ENCODE measurements at regions not wholly inside any gene's neighbourhood (a gene's known extent, or its start where the extent isn't known, plus 50 kb on each side); places are given as distances from the start of the nearest gene placed in this dataset.
"Not testable (repeated sequence)": the region's sequence is repeated elsewhere in the genome, so short reads cannot be mapped to it uniquely, and the experiment has no call there.

DNA sequence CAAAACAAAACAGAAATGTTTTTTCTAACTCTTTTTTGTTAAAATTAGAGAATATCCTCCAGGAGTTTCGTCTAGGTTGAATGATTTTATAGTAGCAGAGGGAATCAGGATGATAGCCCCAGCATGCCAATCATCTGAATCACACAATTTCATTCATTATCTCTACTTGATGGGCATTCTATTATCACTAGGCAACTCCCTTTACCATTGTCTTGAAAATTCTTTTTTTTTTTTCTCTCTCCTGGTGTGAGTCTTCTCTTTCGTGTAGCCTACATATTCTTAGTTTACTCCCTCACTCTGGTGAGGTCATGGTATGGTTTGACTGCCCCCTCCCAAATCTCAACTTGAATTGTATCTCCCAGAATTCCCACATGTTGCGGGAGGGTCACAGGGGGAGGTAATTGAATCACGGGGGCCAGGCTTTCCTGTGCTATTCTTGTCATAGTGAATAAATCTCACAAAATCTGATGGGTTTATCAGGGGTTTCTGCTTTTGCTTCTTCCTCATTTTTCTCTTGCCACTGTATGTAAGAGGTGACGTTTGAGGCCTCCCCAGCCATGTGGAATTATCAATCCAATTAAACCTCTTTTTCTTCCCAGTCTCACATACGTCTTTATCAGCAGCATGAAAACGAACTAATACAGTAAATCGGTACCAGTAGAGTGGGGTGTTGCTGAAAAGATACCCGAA is 105.0 kb downstream of the OTUD1 start:
- no peak for DNase-seq (ENCODE audit: low read depth in 1 of 2, low spot score in 1 of 2)

DNA sequence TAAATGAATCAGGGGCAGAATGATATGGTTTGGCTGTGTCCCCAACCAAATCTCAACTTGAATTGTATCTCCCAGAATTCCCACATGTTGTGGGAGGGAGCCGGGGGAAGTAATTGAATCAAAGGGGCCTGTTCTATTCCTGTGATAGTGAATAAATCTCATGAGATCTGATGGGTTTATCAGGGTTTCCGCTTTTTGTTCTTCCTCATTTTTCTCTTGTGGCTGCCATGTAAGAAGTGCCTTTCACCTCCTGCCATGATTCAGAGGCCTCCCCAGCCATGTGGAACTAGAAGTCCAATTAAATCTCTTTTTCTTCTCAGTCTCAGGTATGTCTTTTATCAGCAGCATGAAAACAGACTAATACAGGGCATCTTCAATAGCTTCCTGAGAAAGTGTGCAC is 107.0 kb downstream of the OTUD1 start:
- not testable (repeated sequence) for DNase-seq (ENCODE audit: low read depth in 1 of 2, low spot score in 1 of 2)

DNA sequence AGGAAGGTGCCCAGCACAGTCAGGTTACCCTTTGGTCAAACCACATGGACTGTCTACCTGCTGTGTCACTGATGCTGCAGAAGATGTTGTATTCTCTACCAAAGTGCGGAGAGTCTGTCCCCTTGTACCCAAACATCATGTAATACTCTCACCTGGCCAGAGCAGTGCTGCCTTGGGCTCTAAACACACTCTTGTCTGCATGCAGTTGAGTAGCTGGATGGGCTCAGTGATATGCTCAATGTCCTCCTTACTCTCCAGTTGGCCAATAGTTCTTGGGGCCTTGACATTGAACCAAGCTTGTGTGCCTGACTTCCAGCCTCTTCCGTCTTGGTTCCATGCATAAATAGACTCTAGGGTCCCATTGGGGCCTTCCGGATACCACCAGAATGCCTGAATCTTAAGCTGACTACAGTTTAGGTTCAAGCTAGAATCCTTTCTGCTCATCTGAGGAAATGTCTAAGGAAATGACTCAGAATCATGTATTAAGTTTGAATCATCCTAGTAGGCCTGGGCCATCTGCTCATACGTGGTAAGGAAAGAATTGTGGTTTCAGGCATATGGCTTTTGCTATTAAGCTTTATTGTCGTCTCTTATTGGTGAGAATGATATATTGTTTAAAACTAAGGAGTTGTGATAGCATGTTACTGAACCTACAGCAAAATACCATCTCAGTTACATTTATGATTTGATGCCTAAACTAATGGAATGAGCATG is 118.0 kb downstream of the OTUD1 start:
- DNase-seq (ENCODE audit: low read depth in 1 of 2, low spot score in 1 of 2) = no peak

DNA sequence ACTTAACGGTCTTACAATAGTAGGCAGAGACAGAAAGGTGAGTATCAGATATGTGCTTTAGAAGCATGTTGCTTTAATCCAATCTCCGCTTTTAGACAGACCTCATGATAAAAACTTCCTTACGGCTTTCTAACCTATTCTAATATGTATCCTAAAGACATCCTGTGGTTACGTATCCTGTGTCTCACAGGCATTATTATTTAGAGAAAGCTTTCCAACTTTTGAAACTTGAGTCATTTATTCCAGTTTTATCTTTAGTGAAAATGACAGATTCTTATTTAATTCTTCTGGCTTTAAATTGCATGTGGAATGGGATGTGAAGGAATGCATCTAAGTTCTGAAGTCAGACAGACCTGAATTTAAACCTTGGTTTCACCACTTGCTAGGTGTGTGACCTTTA is 118.9 kb downstream of the OTUD1 start:
- no peak for DNase-seq (ENCODE audit: low read depth in 1 of 2, low spot score in 1 of 2)

DNA sequence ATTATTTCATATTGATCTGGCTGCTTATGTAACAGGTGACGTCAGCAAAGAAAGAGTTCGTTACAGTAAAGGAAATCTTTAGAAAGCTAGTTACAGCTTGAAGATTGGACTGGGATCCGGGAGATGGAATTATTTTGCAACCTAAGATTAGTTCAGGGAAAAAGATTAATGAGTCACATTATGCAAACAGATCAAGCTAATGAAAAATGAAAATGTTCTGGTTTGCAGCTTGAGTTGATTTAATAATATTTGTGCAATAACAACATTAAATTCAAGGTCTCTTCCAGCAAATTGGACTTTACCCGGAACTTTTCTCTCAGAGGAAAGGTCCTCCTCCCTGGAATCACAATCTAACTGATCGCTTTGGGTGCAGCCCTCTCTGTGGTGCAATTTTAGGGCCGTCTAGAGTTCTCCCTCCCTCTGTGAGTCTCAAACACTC is 119.5 kb downstream of the OTUD1 start:
- no peak for DNase-seq (ENCODE audit: low read depth in 1 of 2, low spot score in 1 of 2)

DNA sequence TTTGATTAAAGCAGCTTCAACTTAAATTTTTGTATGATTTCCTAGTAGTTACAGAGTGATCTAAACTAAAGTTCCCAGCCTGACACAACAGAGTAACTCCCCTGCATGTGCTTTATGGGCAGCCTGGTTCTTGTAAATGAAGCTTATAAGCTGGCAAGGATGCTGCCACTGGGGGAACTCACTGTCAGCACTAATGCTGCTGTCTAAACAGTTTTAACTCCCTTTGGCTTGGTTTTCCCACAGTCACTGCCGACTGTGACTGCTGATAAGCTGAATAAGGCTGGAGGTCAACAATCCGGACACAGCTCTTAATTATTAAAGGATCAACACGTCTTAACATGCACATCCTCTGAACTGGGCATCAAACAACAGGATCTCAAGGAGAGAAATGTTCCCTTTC is 130.1 kb downstream of the OTUD1 start:
- DNase-seq (ENCODE audit: low read depth in 1 of 2, low spot score in 1 of 2) = no peak

DNA sequence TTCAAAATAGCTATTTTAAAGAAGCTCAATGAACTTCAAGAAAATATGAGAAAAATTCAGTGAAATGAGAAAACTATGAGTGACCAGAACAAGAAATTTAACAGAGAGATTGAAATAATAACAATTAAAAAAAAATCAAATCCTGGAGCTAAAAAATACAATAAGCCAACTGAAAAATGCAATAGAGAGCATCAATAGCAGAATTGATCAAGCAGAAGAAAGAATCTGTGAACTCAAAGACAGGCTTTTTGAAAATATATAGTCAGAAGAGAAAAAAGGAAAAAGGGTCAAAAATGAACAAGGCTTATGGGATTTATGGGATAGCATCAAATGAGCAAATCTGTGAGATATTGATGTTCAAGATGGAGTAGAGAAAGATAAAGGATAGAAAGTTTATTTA is 133.0 kb downstream of the OTUD1 start:
- no peak for DNase-seq (ENCODE audit: low read depth in 1 of 2, low spot score in 1 of 2)

DNA sequence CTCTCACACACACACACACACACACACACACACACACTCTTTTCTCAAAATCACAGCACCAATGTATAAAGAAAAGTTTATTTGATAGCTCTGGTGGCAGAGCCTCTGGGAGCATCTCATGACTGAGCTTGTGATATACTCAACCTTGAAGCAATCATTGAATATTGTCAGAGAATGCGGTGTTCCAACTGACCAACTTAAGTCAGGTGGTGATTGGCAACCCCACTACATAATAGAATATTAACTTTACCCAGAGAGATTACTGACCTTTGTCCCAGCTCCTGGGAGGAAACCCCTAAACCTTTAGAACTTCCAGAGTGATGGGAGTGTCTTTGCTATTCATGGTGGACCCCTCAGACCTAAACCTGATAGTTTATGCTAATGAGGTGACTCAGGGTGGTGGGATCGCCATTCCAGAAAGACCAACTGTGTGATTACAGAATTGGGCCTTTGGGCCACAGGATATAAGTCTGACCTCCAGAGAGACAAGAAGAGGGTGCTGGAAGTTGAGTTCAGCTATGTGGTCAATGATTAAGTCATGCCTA is 143.1 kb downstream of the OTUD1 start:
- no peak for DNase-seq (ENCODE audit: low read depth in 1 of 2, low spot score in 1 of 2)

DNA sequence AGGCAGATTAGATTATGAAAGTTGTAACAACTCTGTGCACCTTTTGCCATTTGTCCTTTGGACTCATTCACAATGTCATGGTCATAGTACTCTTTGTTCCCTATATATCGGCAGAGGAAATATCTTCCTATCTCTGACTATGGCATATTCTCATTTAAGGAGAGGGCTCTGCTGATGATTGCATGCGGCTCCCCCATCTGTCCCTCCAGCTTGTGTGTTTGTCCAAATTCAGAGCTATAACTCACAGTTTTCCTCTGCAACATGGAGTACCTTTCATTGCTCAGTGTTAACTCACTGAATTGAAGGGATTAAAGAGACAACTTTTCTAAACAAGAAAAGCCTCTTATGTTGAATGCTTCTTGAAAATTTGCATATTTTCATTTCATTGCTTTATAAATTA is 145.5 kb downstream of the OTUD1 start:
- DNase-seq (ENCODE audit: low read depth in 1 of 2, low spot score in 1 of 2) = no peak

DNA sequence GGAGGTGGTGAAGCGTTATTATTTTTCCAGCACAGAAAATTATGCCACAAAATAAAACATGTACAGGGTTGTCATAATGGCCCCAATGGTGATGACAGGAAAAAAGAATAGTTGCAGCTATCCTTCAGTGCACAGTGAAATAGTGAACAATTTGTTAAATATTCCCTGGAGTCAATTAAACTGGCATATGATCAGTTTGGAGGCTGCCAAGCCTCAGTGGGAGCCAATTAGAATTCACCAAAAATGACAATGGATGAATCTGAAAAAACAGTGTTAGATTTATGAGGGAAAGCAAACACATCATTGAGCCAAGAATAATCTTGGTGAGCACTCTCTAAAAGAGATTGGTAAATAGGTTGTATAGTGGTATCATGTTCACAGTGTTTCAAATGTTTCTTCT is 146.3 kb downstream of the OTUD1 start:
- no peak for DNase-seq (ENCODE audit: low read depth in 1 of 2, low spot score in 1 of 2)

DNA sequence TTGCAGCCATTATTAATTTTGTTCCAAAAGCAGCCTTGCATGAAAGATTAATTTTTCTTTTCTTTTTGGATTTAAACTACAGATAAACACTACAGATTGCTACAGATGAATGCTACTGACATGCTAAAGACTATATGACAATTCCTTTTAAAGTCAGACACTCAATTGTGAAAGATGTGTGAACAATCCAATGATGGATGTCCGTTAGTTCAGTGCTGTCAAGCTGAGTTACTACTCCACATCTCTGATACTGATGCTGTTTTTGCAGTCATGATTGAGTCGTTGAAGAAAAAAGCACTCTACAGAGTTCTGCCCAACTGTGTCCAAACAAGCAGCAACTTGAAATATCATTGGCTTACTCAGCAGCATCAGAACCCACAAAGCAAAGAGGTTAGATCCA is 146.8 kb downstream of the OTUD1 start:
- no peak for DNase-seq (ENCODE audit: low read depth in 1 of 2, low spot score in 1 of 2)

DNA sequence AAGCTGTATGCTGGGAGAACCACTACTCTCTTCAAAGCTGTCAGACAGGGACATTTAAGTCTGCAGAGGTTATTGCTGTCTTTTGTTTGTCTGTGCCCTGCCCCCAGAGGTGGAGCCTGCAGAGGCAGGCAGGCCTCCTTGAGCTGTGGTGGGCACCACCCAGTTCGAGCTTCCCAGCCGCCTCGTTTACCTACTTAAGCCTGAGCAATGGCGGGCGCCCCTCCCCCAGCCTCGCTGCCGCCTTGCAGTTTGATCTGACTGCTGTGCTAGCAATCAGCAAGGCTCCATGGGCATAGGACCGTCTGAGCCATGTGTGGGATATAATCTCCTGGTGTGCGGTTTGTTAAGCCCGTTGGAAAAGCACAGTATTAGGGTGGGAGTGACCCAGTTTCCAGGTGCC is 156.4 kb downstream of the OTUD1 start:
- DNase-seq (ENCODE audit: low read depth in 1 of 2, low spot score in 1 of 2) = not testable (repeated sequence)

DNA sequence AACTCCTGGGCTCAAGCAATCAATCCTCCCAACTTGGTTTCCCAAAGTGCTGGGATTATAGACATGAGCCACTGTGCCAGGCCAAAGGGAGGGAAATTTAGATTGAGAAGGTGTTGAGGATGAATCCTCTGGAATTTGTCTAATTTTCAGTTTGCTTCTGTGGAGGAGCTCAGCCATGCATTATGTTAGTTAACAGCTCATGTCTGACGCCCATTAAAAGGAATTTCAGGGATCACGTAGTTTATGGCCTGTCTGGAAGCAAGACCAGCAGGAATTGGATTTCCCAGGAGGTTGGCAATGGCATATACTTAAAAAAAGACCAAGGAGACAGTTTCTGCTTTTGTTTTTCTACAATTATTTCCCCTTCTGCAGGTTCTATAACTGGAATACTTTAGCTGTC is 165.7 kb downstream of the OTUD1 start:
- DNase-seq (ENCODE audit: low read depth in 1 of 2, low spot score in 1 of 2) = no peak

DNA sequence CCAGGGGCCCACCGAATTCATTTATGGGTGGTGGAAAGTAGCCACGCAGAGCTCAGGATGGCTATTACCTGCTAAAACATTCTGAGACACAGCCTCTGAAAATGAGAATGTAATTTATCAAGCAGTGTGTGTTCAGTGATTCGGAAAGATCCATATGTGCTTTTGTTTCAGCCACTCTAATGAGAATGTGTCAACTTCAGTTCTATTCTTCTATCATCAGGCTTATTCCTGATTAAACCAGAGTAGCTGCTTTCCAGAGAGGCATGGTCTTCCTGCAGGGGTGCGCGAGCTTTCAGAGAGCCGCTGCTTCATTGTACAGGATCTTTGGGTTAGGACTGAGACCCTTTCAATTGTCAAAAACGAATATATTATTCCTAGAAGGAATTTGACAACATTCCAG is 167.6 kb downstream of the OTUD1 start:
- no peak for DNase-seq (ENCODE audit: low read depth in 1 of 2, low spot score in 1 of 2)

DNA sequence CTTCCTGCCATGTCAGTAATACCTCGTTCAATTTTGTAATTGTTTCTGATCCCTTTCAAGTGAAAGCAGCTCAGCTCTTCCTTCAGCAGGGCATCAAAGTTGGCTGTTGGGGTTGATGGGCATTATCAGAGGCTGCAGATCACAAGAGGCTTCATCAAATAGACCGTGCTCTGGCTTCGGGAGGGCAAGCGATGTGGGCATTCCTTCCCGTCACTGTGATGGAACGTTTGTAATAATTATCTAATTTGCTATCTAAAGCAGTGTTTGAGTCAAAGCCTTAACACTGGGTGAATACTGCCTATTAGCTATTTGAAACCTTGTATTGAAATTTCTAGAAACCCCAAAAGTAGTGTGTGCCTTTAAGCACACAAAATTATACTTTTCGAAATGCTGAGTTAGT is 170.1 kb downstream of the OTUD1 start:
- DNase-seq (ENCODE audit: low read depth in 1 of 2, low spot score in 1 of 2) = no peak

DNA sequence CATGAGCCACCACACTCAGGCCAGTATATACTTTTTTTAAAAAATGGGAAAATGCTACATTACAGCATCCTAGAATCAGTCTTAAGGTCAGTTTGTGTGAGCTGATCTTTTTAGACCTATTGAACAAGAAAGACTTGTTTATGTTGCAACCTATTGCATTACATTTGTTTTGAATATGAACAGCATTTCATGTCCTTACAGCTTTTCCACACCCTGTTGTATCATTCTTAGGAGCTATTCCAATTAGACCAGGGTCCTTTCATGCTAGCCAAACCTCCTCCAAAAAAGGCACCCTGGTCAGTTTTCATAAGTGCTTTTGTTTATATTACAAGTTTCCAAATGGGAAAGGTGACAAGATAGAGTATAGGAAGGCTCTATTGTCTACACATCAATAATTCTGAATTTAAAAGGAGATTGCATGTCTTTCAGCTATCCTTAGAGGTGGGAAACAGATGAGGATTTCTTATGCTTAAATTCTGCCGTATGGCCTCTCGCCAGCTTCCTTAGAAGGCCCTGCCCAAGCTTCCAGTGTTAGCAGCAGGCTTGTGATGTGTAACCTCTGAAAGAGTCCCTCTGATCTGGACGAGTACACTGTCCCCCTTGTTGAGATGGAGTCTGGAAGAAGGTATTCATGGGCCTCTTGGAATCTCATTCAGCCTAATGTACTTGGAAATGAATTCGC is 171.9 kb downstream of the OTUD1 start:
- no peak for DNase-seq (ENCODE audit: low read depth in 1 of 2, low spot score in 1 of 2)

DNA sequence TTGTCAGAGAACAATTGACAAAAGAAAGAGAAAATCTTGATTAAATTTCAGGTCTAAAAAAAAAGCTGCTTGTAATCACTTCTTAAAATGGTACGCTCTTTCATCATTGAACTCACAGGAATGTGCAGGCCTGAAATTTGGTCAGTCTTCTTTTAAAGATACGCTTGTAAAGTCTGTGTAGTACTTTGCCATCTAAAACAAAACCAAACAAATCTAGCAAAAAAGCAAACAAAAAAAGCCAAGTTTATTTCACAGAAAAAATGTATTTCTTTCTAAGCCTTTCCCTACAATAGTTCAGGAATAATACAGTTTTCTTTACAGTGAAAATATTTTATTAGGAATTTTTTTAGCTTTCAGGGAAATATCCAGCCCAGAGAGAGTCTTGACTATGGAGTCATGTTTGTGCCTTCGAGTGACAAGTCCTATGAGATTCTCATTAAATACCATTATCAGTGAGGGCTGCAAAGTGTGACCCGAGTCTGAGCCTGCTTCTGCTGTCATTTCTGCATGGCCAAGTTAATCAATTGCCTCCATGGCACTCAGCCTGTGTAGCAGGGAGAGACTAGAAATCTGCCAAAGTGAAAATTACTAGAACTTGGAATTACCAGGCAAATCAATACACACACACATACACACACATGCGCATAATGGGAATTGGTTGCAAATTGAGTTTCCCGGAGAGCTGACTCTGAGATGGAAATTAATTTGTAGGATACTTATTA is 172.6 kb downstream of the OTUD1 start:
- no peak for DNase-seq (ENCODE audit: low read depth in 1 of 2, low spot score in 1 of 2)

DNA sequence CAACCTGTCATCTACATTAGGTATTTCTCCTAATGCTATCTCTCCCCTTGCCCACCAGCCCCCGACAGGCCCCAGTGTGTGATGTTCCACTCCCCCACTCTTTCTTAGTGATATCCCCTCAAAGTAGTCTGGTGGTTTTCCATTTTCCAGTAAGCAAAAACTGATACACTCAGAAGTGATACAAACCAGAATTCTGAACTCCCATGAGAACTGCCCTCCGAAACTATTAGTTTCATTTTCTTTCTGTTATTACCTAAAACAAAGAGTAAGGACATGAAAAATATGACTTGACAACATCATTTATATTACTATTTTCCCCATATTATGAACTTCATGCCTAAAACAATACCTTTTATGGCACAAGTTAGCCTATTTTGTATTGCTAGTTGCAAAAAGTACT is 175.0 kb downstream of the OTUD1 start:
- DNase-seq (ENCODE audit: low read depth in 1 of 2, low spot score in 1 of 2) = no peak

DNA sequence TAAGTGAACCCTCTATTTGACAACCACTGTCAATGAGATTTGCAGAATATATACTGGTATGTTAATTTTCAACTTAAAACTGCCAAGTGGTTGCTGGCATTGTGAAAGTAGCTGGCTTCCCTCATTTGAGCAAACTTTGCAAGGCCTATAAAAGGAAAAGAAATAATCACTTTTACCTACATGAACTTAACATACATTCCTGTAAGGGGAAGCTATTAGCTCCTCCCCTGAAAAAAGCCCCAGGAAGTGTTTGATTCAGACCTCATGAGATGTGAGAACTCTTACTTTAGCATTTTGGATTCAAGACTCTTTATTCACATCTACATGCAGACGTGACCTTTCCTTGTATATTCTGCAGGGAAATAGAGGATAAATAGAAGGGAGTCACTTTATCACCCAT is 175.6 kb downstream of the OTUD1 start:
- no peak for DNase-seq (ENCODE audit: low read depth in 1 of 2, low spot score in 1 of 2)

DNA sequence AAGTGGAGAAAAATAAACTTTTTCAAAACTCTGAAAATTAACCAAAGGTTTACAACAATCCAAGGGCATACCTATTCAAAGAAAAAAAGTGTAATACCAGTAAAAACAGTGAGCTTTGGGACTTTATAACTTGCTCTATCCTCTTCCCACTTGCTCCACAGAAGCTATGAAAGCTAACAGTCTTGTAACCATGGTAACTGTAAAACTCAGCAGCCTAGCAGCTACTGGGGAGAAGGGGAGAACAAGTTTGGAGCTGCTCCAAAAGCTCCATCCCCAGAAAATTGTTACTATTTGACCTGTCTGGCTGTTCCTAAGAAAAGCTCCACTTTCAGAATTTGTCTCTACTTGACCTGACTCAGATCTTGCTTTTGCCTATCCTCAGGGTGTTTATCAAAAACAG is 191.5 kb downstream of the OTUD1 start:
- no peak for DNase-seq (ENCODE audit: low read depth in 1 of 2, low spot score in 1 of 2)

DNA sequence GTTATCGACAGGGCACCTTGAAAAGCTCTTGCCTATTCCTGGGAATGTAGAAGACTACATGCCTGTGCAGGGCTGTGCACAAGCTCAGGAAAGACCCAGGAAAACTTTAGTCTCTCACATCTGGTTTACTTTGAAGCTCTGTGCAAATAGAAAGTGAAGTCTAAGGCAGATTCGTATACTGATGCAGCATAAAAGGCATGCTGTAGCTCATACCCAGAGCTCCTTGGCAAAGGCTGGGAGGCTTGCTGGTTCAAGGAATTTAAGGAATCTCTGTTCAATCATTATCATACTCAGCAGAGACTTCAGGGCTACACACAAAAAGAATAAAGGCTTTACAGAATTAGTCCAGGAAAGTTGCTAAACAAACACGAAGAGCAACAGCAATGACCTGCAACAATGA is 192.0 kb downstream of the OTUD1 start:
- DNase-seq (ENCODE audit: low read depth in 1 of 2, low spot score in 1 of 2) = no peak

All from stimulated activated CD4-positive, alpha-beta T cell treated with anti-CD3 and anti-CD28 coated beads, Interleukin-15, amount 100 ng/mL, for 1 hour (primary cell).